ENCODE measurements at regions not wholly inside any gene's neighbourhood (a gene's known extent, or its start where the extent isn't known, plus 50 kb on each side); places are given as distances from the start of the nearest gene placed in this dataset.

DNA sequence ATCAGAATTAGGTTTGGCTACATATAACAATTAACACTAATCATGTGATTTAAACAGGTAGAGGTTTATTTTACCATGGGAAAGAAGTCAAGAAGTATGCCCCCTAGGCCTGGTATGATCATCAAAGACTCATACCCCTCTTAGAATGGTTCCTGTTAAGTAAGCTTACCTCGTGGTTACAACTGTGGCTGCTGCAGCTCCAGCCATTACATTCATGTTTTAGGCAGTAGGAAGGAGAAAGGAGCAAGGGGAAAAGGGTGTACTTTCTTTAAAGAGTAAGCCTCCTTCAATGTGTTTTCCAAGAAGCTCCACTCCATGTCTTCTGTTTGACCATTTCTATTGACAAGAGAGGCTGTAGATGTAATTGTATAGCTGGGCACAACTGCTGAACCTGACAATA is 94.9 kb upstream of the GATB start:
- TF ChIP-seq BHLHE40 (IDR thresholded peaks at IDR 0.05; ENCODE audit: borderline replicate concordance) (no peak), ELF4 (IDR thresholded peaks at IDR 0.05) (no peak), FOXM1 (IDR thresholded peaks at IDR 0.05; ENCODE audit: borderline replicate concordance) (no peak), PKNOX1 (IDR thresholded peaks at IDR 0.05) (no peak), CTBP1 (IDR thresholded peaks at IDR 0.05; ENCODE audit: borderline replicate concordance) (no peak)
